Smooth muscle cell (in vitro differentiated cells): ENCODE measurements at regions not wholly inside any gene's neighbourhood (a gene's known extent, or its start where the extent isn't known, plus 50 kb on each side); places are given as distances from the start of the nearest gene placed in this dataset.
"Not testable (repeated sequence)": the region's sequence is repeated elsewhere in the genome, so short reads cannot be mapped to it uniquely, and the experiment has no call there.

Source experiments
- DNase-seq: peaks from one replicate; lab custom pipeline; 2025; ENCODE audit not compliant: unreplicated experiment; lab: John Stamatoyannopoulos, UW
- H2AFZ ChIP-seq: fragments of 200-600 bp; sonication (generic); 2 replicates; pipeline ENCODE4 v1.6.0; 2016; ENCODE audit warnings: antibody characterized with exemption, low read depth, mild to moderate bottlenecking
- H3F3A ChIP-seq: fragments of 200-600 bp; sonication (generic); 2 replicates; pipeline ENCODE4 v1.6.0; 2017; ENCODE audit warnings: antibody characterized with exemption, low read depth
- H3K27ac ChIP-seq: fragments of 200-600 bp; sonication (generic); 2 replicates; pipeline ENCODE4 v1.5.1; 2016; ENCODE audit warnings: low read depth, mild to moderate bottlenecking
- H3K27me3 ChIP-seq: fragments of 200-600 bp; sonication (generic); 2 replicates; pipeline ENCODE4 v1.6.1; 2016; ENCODE audit warnings: low read depth, mild to moderate bottlenecking
- H3K36me3 ChIP-seq: fragments of 200-600 bp; sonication (generic); 2 replicates; pipeline ENCODE4 v1.5.1; 2016; ENCODE audit warnings: low read depth
- H3K4me1 ChIP-seq: fragments of 200-600 bp; sonication (generic); 2 replicates; pipeline ENCODE4 v1.5.1; 2016; ENCODE audit warnings: low read depth
- H3K4me2 ChIP-seq: fragments of 200-600 bp; sonication (generic); 2 replicates; pipeline ENCODE4 v1.6.0; 2016; ENCODE audit warnings: mild to moderate bottlenecking
- H3K4me3 ChIP-seq: fragments of 200-600 bp; sonication (generic); 2 replicates; pipeline ENCODE4 v1.5.1; 2016; ENCODE audit warnings: mild to moderate bottlenecking
- H3K79me2 ChIP-seq: fragments of 200-600 bp; sonication (generic); 2 replicates; pipeline ENCODE4 v1.6.0; 2016; ENCODE audit warnings: low read depth, mild to moderate bottlenecking
- H3K9ac ChIP-seq: fragments of 200-600 bp; sonication (generic); 2 replicates; pipeline ENCODE4 v1.6.0; 2016; ENCODE audit warnings: low read depth
- H3K9me3 ChIP-seq: fragments of 200-600 bp; sonication (generic); replicated peaks from 2 replicates; pipeline ENCODE4 v1.5.1; 2016; ENCODE audit warnings: low read depth
- H4K20me1 ChIP-seq: fragments of 200-600 bp; sonication (generic); 2 replicates; pipeline ENCODE4 v1.6.0; 2016; ENCODE audit warnings: low read depth
- CTCF ChIP-seq: fragments of 200-600 bp; sonication (generic); IDR thresholded peaks from 2 replicates; pipeline ENCODE4 v1.5.1; 2017; ENCODE audit warnings: borderline replicate concordance, mild to moderate bottlenecking, antibody characterized with exemption; ENCODE audit not compliant: insufficient read depth, poor library complexity, severe bottlenecking
- WGBS: methylation state at CpG from one replicate; pipeline ENCODE4 v1.1.7; 2016; ENCODE audit warnings: low lambda C conversion rate; 5-methylcytosine and 5-hydroxymethylcytosine counted together

GRCh38 chr5:122656577-122656976 is 118.3 kb upstream of the SNX2 start:
- Histone ChIP-seq H3K4me3 (no peak overlapping the region), H3K9me3 (no peaks in the 10 kb centered on the region), H3K9ac (no peak overlapping the region), H3K79me2 (no peaks in the 10 kb centered on the region), H3F3A (peaks cover 4% of the 10 kb centered on the region), H3K4me1 (peaks cover 6% of the 10 kb centered on the region), H3K27ac (no peak overlapping the region), H3K4me2 (peak overlapping the region; percentile 65), H3K27me3 (no peaks in the 10 kb centered on the region), H4K20me1 (no peaks in the 10 kb centered on the region), H3K36me3 (no peaks in the 10 kb centered on the region), H2AFZ (no peak overlapping the region)
- DNase-seq, result no peak
- WGBS, result 94% methylated on average over 1 of the region's 1 CpG
- TF ChIP-seq CTCF, result no peak

- no peak for DNase-seq
- TF ChIP-seq CTCF, result no peak
Measured at GRCh38 chr5:122661496-122662180, 113.2 kb upstream of the SNX2 start.

GRCh38 chr5:122665051-122665450 is 109.8 kb upstream of the SNX2 start:
- no peaks in the 10 kb centered on the region for H3K9me3 ChIP-seq
- H3K4me2 ChIP-seq, result peak overlapping the region; percentile 18
- H3K79me2 ChIP-seq, result no peaks in the 10 kb centered on the region
- no peak overlapping the region for H3K4me3 ChIP-seq
- no peak overlapping the region for H3K27ac ChIP-seq
- H3F3A ChIP-seq, result no peaks in the 10 kb centered on the region
- DNase-seq, result no peak
- H3K4me1 ChIP-seq, result no peaks in the 10 kb centered on the region
- H3K9ac ChIP-seq, result no peak overlapping the region
- no peaks in the 10 kb centered on the region for H3K27me3 ChIP-seq
- no peaks in the 10 kb centered on the region for H3K36me3 ChIP-seq
- no peak overlapping the region for H2AFZ ChIP-seq
- no peak for TF ChIP-seq CTCF
- H4K20me1 ChIP-seq, result no peaks in the 10 kb centered on the region

More at GRCh38 chr5:122661496-122662180, 113.2 kb upstream of the SNX2 start:
- Histone ChIP-seq H3F3A (no peaks in the 10 kb centered on the region), H4K20me1 (no peaks in the 10 kb centered on the region), H3K4me1 (no peaks in the 10 kb centered on the region), H3K4me3 (no peak overlapping the region), H3K9me3 (no peaks in the 10 kb centered on the region), H3K27ac (no peak overlapping the region), H3K9ac (no peak overlapping the region), H3K79me2 (no peaks in the 10 kb centered on the region), H3K27me3 (no peaks in the 10 kb centered on the region), H3K36me3 (no peaks in the 10 kb centered on the region), H3K4me2 (peak overlapping the region; percentile 6), H2AFZ (peak overlapping the region; percentile 33)
- 79% methylated on average over 1 of the region's 1 CpG for WGBS

- 47% methylated on average over 2 of the region's 2 CpGs for WGBS
- no peak for TF ChIP-seq CTCF
- no peaks in the 10 kb centered on the region for H3K36me3 ChIP-seq
Measured at GRCh38 chr5:122668552-122668951, 106.3 kb upstream of the SNX2 start.

GRCh38 chr5:122669709-122670108 is 105.2 kb upstream of the SNX2 start:
- not testable (repeated sequence) for H3K4me1 ChIP-seq, H4K20me1 ChIP-seq, H2AFZ ChIP-seq, H3K27me3 ChIP-seq, H3K9ac ChIP-seq, H3K4me3 ChIP-seq, H3K27ac ChIP-seq, DNase-seq, H3K9me3 ChIP-seq, H3F3A ChIP-seq, H3K79me2 ChIP-seq, H3K36me3 ChIP-seq, H3K4me2 ChIP-seq
- WGBS, result 92% methylated on average over 1 of the region's 1 CpG

More at GRCh38 chr5:122668552-122668951, 106.3 kb upstream of the SNX2 start:
- no peaks in the 10 kb centered on the region for H3F3A ChIP-seq
- no peak overlapping the region for H3K9ac ChIP-seq
- H3K27me3 ChIP-seq, result no peaks in the 10 kb centered on the region
- no peak for DNase-seq
- H2AFZ ChIP-seq, result peak overlapping the region; percentile 10
- H4K20me1 ChIP-seq, result no peaks in the 10 kb centered on the region
- H3K4me3 ChIP-seq, result no peak overlapping the region
- no peak overlapping the region for H3K4me2 ChIP-seq
- no peak overlapping the region for H3K27ac ChIP-seq
- H3K4me1 ChIP-seq, result no peaks in the 10 kb centered on the region
- H3K9me3 ChIP-seq, result no peaks in the 10 kb centered on the region
- no peaks in the 10 kb centered on the region for H3K79me2 ChIP-seq
